ENCODE measurements at regions not wholly inside any gene's neighbourhood (a gene's known extent, or its start where the extent isn't known, plus 50 kb on each side); places are given as distances from the start of the nearest gene placed in this dataset.

GRCh38 chr10:130652964-130653578 lies 516.9 kb downstream of the GLRX3 start:
- H3K27ac ChIP-seq (ENCODE audit: low read depth, low read length) = no peak overlapping the region
- no peaks in the 10 kb centered on the region for H3K4me1 ChIP-seq (ENCODE audit: control insufficient read depth, insufficient read depth, low read length)
- no peaks in the 10 kb centered on the region for H3K27me3 ChIP-seq (ENCODE audit: control insufficient read depth, insufficient read depth, low read length)
- H3K36me3 ChIP-seq (ENCODE audit: control insufficient read depth, insufficient read depth, low read length) = no peaks in the 10 kb centered on the region
- H3K9ac ChIP-seq (ENCODE audit: low read depth, low read length) = no peak overlapping the region
- H3K9me3 ChIP-seq (ENCODE audit: control insufficient read depth, insufficient read depth, low read length) = no peaks in the 10 kb centered on the region
- H3K4me3 ChIP-seq (ENCODE audit: low read depth, low read length) = no peak overlapping the region

GRCh38 chr10:130654726-130655125 lies 518.5 kb downstream of the GLRX3 start:
- H3K4me1 ChIP-seq (ENCODE audit: control insufficient read depth, insufficient read depth, low read length) = no peaks in the 10 kb centered on the region
- no peak overlapping the region for H3K27ac ChIP-seq (ENCODE audit: low read depth, low read length)
- no peaks in the 10 kb centered on the region for H3K36me3 ChIP-seq (ENCODE audit: control insufficient read depth, insufficient read depth, low read length)
- no peak overlapping the region for H3K4me3 ChIP-seq (ENCODE audit: low read depth, low read length)
- no peak overlapping the region for H3K9ac ChIP-seq (ENCODE audit: low read depth, low read length)
- no peaks in the 10 kb centered on the region for H3K27me3 ChIP-seq (ENCODE audit: control insufficient read depth, insufficient read depth, low read length)
- H3K9me3 ChIP-seq (ENCODE audit: control insufficient read depth, insufficient read depth, low read length) = no peaks in the 10 kb centered on the region

- H3K4me1 ChIP-seq (ENCODE audit: control insufficient read depth, insufficient read depth, low read length) = no peaks in the 10 kb centered on the region
- no peaks in the 10 kb centered on the region for H3K9me3 ChIP-seq (ENCODE audit: control insufficient read depth, insufficient read depth, low read length)
- no peaks in the 10 kb centered on the region for H3K27me3 ChIP-seq (ENCODE audit: control insufficient read depth, insufficient read depth, low read length)
- no peak overlapping the region for H3K4me3 ChIP-seq (ENCODE audit: low read depth, low read length)
- no peak overlapping the region for H3K9ac ChIP-seq (ENCODE audit: low read depth, low read length)
- no peaks in the 10 kb centered on the region for H3K36me3 ChIP-seq (ENCODE audit: control insufficient read depth, insufficient read depth, low read length)
- H3K27ac ChIP-seq (ENCODE audit: low read depth, low read length) = no peak overlapping the region
Observed at GRCh38 chr10:130655313-130656186, 519.4 kb downstream of the GLRX3 start.

- no peaks in the 10 kb centered on the region for H3K9me3 ChIP-seq (ENCODE audit: control insufficient read depth, insufficient read depth, low read length)
- H3K4me3 ChIP-seq (ENCODE audit: low read depth, low read length) = no peak overlapping the region
- no peaks in the 10 kb centered on the region for H3K36me3 ChIP-seq (ENCODE audit: control insufficient read depth, insufficient read depth, low read length)
- H3K4me1 ChIP-seq (ENCODE audit: control insufficient read depth, insufficient read depth, low read length) = no peaks in the 10 kb centered on the region
- H3K27ac ChIP-seq (ENCODE audit: low read depth, low read length) = no peak overlapping the region
- H3K27me3 ChIP-seq (ENCODE audit: control insufficient read depth, insufficient read depth, low read length) = no peaks in the 10 kb centered on the region
- no peak overlapping the region for H3K9ac ChIP-seq (ENCODE audit: low read depth, low read length)
Observed at GRCh38 chr10:130656187-130656575, 520.0 kb downstream of the GLRX3 start.

- Histone ChIP-seq H3K4me3 (ENCODE audit: low read depth, low read length) (no peak overlapping the region), H3K9ac (ENCODE audit: low read depth, low read length) (no peak overlapping the region), H3K27me3 (ENCODE audit: control insufficient read depth, insufficient read depth, low read length) (no peaks in the 10 kb centered on the region), H3K36me3 (ENCODE audit: control insufficient read depth, insufficient read depth, low read length) (no peaks in the 10 kb centered on the region), H3K4me1 (ENCODE audit: control insufficient read depth, insufficient read depth, low read length) (no peaks in the 10 kb centered on the region), H3K9me3 (ENCODE audit: control insufficient read depth, insufficient read depth, low read length) (no peaks in the 10 kb centered on the region), H3K27ac (ENCODE audit: low read depth, low read length) (no peak overlapping the region)
Observed at GRCh38 chr10:130656582-130657133, 520.5 kb downstream of the GLRX3 start.

- Histone ChIP-seq H3K27me3 (ENCODE audit: control insufficient read depth, insufficient read depth, low read length) (no peaks in the 10 kb centered on the region), H3K36me3 (ENCODE audit: control insufficient read depth, insufficient read depth, low read length) (no peaks in the 10 kb centered on the region), H3K9me3 (ENCODE audit: control insufficient read depth, insufficient read depth, low read length) (no peaks in the 10 kb centered on the region), H3K4me1 (ENCODE audit: control insufficient read depth, insufficient read depth, low read length) (no peaks in the 10 kb centered on the region), H3K4me3 (ENCODE audit: low read depth, low read length) (no peak overlapping the region), H3K9ac (ENCODE audit: low read depth, low read length) (no peak overlapping the region), H3K27ac (ENCODE audit: low read depth, low read length) (no peak overlapping the region)
Observed at GRCh38 chr10:130658687-130659290, 522.6 kb downstream of the GLRX3 start.

GRCh38 chr10:130659528-130659927 lies 523.3 kb downstream of the GLRX3 start:
- Histone ChIP-seq H3K27ac (ENCODE audit: low read depth, low read length) (no peak overlapping the region), H3K36me3 (ENCODE audit: control insufficient read depth, insufficient read depth, low read length) (no peaks in the 10 kb centered on the region), H3K9ac (ENCODE audit: low read depth, low read length) (no peak overlapping the region), H3K4me3 (ENCODE audit: low read depth, low read length) (no peak overlapping the region), H3K4me1 (ENCODE audit: control insufficient read depth, insufficient read depth, low read length) (no peaks in the 10 kb centered on the region), H3K9me3 (ENCODE audit: control insufficient read depth, insufficient read depth, low read length) (no peaks in the 10 kb centered on the region), H3K27me3 (ENCODE audit: control insufficient read depth, insufficient read depth, low read length) (no peaks in the 10 kb centered on the region)

- H3K4me3 ChIP-seq (ENCODE audit: low read depth, low read length) = no peak overlapping the region
- H3K27ac ChIP-seq (ENCODE audit: low read depth, low read length) = no peak overlapping the region
- H3K4me1 ChIP-seq (ENCODE audit: control insufficient read depth, insufficient read depth, low read length) = no peaks in the 10 kb centered on the region
- H3K27me3 ChIP-seq (ENCODE audit: control insufficient read depth, insufficient read depth, low read length) = no peaks in the 10 kb centered on the region
- H3K9me3 ChIP-seq (ENCODE audit: control insufficient read depth, insufficient read depth, low read length) = no peaks in the 10 kb centered on the region
- no peaks in the 10 kb centered on the region for H3K36me3 ChIP-seq (ENCODE audit: control insufficient read depth, insufficient read depth, low read length)
- no peak overlapping the region for H3K9ac ChIP-seq (ENCODE audit: low read depth, low read length)
Observed at GRCh38 chr10:130660266-130660665, 524.1 kb downstream of the GLRX3 start.

- Histone ChIP-seq H3K9me3 (ENCODE audit: control insufficient read depth, insufficient read depth, low read length) (no peaks in the 10 kb centered on the region), H3K27me3 (ENCODE audit: control insufficient read depth, insufficient read depth, low read length) (no peaks in the 10 kb centered on the region), H3K27ac (ENCODE audit: low read depth, low read length) (no peak overlapping the region), H3K9ac (ENCODE audit: low read depth, low read length) (no peak overlapping the region), H3K4me3 (ENCODE audit: low read depth, low read length) (no peak overlapping the region), H3K36me3 (ENCODE audit: control insufficient read depth, insufficient read depth, low read length) (no peaks in the 10 kb centered on the region), H3K4me1 (ENCODE audit: control insufficient read depth, insufficient read depth, low read length) (no peaks in the 10 kb centered on the region)
Observed at GRCh38 chr10:130661419-130661818, 525.2 kb downstream of the GLRX3 start.

GRCh38 chr10:130662775-130663174 lies 526.6 kb downstream of the GLRX3 start:
- H3K27ac ChIP-seq (ENCODE audit: low read depth, low read length) = no peak overlapping the region
- no peak overlapping the region for H3K9ac ChIP-seq (ENCODE audit: low read depth, low read length)
- no peaks in the 10 kb centered on the region for H3K36me3 ChIP-seq (ENCODE audit: control insufficient read depth, insufficient read depth, low read length)
- no peaks in the 10 kb centered on the region for H3K4me1 ChIP-seq (ENCODE audit: control insufficient read depth, insufficient read depth, low read length)
- no peaks in the 10 kb centered on the region for H3K27me3 ChIP-seq (ENCODE audit: control insufficient read depth, insufficient read depth, low read length)
- H3K4me3 ChIP-seq (ENCODE audit: low read depth, low read length) = no peak overlapping the region
- no peaks in the 10 kb centered on the region for H3K9me3 ChIP-seq (ENCODE audit: control insufficient read depth, insufficient read depth, low read length)

- H3K9me3 ChIP-seq (ENCODE audit: control insufficient read depth, insufficient read depth, low read length) = no peaks in the 10 kb centered on the region
Observed at GRCh38 chr10:130664526-130664925, 528.3 kb downstream of the GLRX3 start.

More at GRCh38 chr10:130664526-130664925, 528.3 kb downstream of the GLRX3 start:
- H3K27ac ChIP-seq (ENCODE audit: low read depth, low read length) = no peak overlapping the region
- no peaks in the 10 kb centered on the region for H3K27me3 ChIP-seq (ENCODE audit: control insufficient read depth, insufficient read depth, low read length)
- no peak overlapping the region for H3K4me3 ChIP-seq (ENCODE audit: low read depth, low read length)
- no peaks in the 10 kb centered on the region for H3K36me3 ChIP-seq (ENCODE audit: control insufficient read depth, insufficient read depth, low read length)
- H3K9ac ChIP-seq (ENCODE audit: low read depth, low read length) = no peak overlapping the region
- no peaks in the 10 kb centered on the region for H3K4me1 ChIP-seq (ENCODE audit: control insufficient read depth, insufficient read depth, low read length)

Measured in HUES48 (cell line).